Lung (tissue), 11 donors: ENCODE measurements at regions not wholly inside any gene's neighbourhood (a gene's known extent, or its start where the extent isn't known, plus 50 kb on each side); places are given as distances from the start of the nearest gene placed in this dataset.
"Not testable (repeated sequence)": the region's sequence is repeated elsewhere in the genome, so short reads cannot be mapped to it uniquely, and the experiment has no call there.

Experiments used
- ATAC-seq: fragments of 200-7000 bp; cut with Tn5 transposase; one replicate; pipeline ENCODE4 v1.9.1; 2020; ENCODE audit warnings: moderate number of reproducible peaks; ENCODE audit not compliant: insufficient read depth, low FRiP score
- DNase-seq, 3 donors: peaks; one replicate each; pipeline ENCODE4 v3.0.0-alpha.2; 2013 to 2017
- H3K27ac ChIP-seq, 2 donors: one replicate each; pipeline ENCODE4 v1.5.1; 2013; ENCODE audit warnings: mild to moderate bottlenecking in 2 of 2, moderate library complexity in 2 of 2, control low read depth in 1 of 2, inconsistent platforms in 1 of 2, low read depth in 1 of 2, low read length in 1 of 2
- H3K27me3 ChIP-seq, 3 donors: one replicate each; pipeline ENCODE4 v1.5.1; 2013; ENCODE audit warnings: low read length in 2 of 3; ENCODE audit not compliant: control insufficient read depth in 3 of 3, insufficient read depth in 3 of 3
- H3K36me3 ChIP-seq, 4 donors: one replicate each; pipeline ENCODE4 v1.5.1; 2013; ENCODE audit warnings: low read length in 4 of 4, mild to moderate bottlenecking in 1 of 4, moderate library complexity in 1 of 4; ENCODE audit not compliant: control insufficient read depth in 4 of 4, insufficient read depth in 4 of 4
- H3K4me1 ChIP-seq, 5 donors: one replicate each; pipeline ENCODE4 v1.5.1; 2013; ENCODE audit warnings: low read length in 5 of 5, mild to moderate bottlenecking in 2 of 5, moderate library complexity in 1 of 5; ENCODE audit not compliant: control insufficient read depth in 5 of 5, insufficient read depth in 5 of 5
- H3K4me3 ChIP-seq: one replicate; pipeline ENCODE4 v1.5.1; 2013; ENCODE audit warnings: mild to moderate bottlenecking, control low read depth, moderate library complexity
- H3K9ac ChIP-seq, 2 donors: one replicate each; pipeline ENCODE4 v1.5.1; 2013; ENCODE audit warnings: low read length in 2 of 2, control low read depth in 1 of 2; ENCODE audit not compliant: insufficient read depth in 1 of 2
- H3K9me3 ChIP-seq, 4 donors: one replicate each; pipeline ENCODE4 v1.5.1; 2013; ENCODE audit warnings: low read length in 3 of 4, mild to moderate bottlenecking in 1 of 4, moderate library complexity in 1 of 4; ENCODE audit not compliant: control insufficient read depth in 4 of 4, insufficient read depth in 3 of 4
- WGBS, 2 donors: extraction: QIAGEN DNeasy Blood & Tissue Kit; methylation state at CpG; one replicate each; pipeline ENCODE4 v1.1.7; 2013; 5-methylcytosine and 5-hydroxymethylcytosine counted together
- TF ChIP-seq, protein P1 (sequence below): IDR thresholded peaks from 2 replicates; pipeline ENCODE4 v1.5.1; 2012; ENCODE audit warnings: mild to moderate bottlenecking; ENCODE audit errors: control extremely low read depth, extremely low read depth
- donor health status: control.
- donor health status: control.
- donor health status: Bipolar disorder and iron deficiency.
- donor health status: healthy.
- donor health status: DM: yes; HTN: yes; CAD: no.

DNA sequence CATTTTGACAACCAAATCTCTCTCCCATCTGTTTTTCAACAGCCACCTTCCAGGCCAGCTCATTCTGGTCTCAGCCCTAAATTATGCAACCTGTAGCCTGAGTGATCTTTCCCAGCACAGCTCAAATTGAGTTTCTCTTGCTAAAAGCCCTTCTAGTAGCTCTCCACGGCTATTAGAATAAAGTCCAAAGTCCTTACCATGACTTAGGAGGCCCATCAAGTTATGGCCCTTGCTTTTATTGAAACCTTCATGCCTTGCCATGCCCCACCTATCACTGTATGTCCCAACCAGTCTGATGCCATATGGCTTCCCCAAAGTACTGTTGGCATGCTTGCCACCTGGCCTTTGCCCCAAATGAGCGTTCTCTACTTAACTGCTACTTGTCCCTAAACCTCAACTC lies 303.5 kb upstream of the GADL1 start:
- Histone ChIP-seq H3K4me3 (no peak overlapping the region), H3K9me3 (no peaks in the 10 kb centered on the region), H3K27me3 (no peaks in the 10 kb centered on the region), H3K9ac (no peak overlapping the region), H3K27ac (no peak overlapping the region), H3K36me3 (no peaks in the 10 kb centered on the region), H3K4me1 (peaks cover 0 to 7% (median 0%) of the 10 kb centered on the region in 5 donors)
- DNase-seq (no peak), ATAC-seq (no peak)
- WGBS, 2 donors, result 74 to 96% methylated on average over 2 of the region's 2 CpGs
- TF ChIP-seq, protein P1, sequence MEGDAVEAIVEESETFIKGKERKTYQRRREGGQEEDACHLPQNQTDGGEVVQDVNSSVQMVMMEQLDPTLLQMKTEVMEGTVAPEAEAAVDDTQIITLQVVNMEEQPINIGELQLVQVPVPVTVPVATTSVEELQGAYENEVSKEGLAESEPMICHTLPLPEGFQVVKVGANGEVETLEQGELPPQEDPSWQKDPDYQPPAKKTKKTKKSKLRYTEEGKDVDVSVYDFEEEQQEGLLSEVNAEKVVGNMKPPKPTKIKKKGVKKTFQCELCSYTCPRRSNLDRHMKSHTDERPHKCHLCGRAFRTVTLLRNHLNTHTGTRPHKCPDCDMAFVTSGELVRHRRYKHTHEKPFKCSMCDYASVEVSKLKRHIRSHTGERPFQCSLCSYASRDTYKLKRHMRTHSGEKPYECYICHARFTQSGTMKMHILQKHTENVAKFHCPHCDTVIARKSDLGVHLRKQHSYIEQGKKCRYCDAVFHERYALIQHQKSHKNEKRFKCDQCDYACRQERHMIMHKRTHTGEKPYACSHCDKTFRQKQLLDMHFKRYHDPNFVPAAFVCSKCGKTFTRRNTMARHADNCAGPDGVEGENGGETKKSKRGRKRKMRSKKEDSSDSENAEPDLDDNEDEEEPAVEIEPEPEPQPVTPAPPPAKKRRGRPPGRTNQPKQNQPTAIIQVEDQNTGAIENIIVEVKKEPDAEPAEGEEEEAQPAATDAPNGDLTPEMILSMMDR, result no peak

DNA sequence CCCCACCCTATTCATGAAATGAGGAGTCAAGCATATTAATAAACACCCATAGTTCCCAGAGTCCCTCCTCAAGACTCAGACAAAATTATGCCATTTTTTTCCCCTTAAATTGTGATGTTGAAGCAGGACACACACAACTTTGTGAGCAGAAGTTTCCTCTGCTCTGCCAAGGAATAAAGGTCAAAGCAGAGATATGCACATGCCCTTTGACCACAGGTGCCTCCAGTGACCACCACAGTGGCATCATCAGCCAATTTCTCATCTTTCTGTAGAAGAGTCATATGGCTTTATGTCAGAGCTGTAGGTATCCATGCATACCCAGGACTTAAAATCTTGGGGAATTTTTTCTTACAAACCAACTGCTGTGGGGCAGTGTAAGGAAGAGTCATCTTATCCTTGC lies 304.4 kb upstream of the GADL1 start:
- H3K9me3 ChIP-seq, result no peaks in the 10 kb centered on the region
- no peak for ATAC-seq
- no peak overlapping the region for H3K9ac ChIP-seq
- H3K27ac ChIP-seq, result no peak overlapping the region
- H3K4me3 ChIP-seq, result no peak overlapping the region
- H3K27me3 ChIP-seq, result no peaks in the 10 kb centered on the region
- DNase-seq, result no peak
- H3K36me3 ChIP-seq, result no peaks in the 10 kb centered on the region
- TF ChIP-seq, protein P1, result no peak
- peaks cover 0 to 7% (median 0%) of the 10 kb centered on the region in 5 donors for H3K4me1 ChIP-seq

DNA sequence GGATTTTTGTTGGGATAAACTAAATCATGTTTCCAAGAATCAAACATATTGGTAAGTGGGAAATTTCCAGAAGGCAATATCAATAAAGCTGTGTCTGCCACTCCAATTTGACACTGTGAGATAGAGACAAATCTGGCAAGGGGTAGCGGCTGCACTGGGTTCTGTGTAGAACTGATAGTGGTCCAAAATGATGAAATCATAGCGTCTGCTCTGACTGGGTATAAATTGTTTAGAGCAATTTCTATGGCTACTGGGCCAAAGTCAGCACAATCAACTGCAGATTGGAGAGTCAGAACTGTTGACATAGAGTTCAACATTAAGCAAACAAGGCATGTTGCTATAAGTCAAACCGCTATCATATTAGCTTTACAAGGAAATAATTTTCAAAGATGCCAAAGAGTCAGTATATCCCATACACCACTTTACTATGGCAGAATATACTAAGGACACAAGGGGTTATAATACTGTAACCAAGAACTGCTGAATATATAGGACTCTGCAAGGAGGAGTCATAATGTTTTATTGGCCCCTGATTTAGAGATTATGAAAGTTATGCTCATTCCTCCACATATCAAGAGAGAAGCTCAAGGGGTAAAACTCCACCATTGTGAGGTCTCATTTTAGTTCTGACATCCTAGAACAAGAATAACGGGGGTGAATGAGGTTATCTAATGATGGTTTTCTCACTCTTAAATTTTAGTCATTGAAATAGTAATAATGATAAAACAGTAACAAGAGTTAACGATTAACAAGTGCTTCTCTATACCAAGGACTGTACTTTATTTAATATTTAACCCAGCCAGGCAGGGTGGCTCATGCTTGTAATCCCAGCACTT lies 309.7 kb upstream of the GADL1 start:
- H3K27me3 ChIP-seq, result no peaks in the 10 kb centered on the region
- H3K27ac ChIP-seq, result no peak overlapping the region
- 77 to 89% methylated on average over 5 of the region's 5 CpGs for WGBS, 2 donors
- TF ChIP-seq, protein P1, result no peak
- H3K4me1 ChIP-seq, result no peaks in the 10 kb centered on the region
- no peak overlapping the region for H3K9ac ChIP-seq
- no peak for DNase-seq
- no peaks in the 10 kb centered on the region for H3K36me3 ChIP-seq
- no peaks in the 10 kb centered on the region for H3K9me3 ChIP-seq
- no peak for ATAC-seq
- H3K4me3 ChIP-seq, result no peak overlapping the region

GRCh38 chr3:31204796-31205056 lies 310.3 kb upstream of the GADL1 start:
- H3K9ac ChIP-seq, H3K9me3 ChIP-seq, H3K27ac ChIP-seq, H3K27me3 ChIP-seq, ATAC-seq, H3K36me3 ChIP-seq, H3K4me1 ChIP-seq, DNase-seq, H3K4me3 ChIP-seq: not testable (repeated sequence)
- 94 to 96% methylated on average over 4 of the region's 4 CpGs for WGBS, 2 donors
